ENCODE measurements at regions not wholly inside any gene's neighbourhood (a gene's known extent, or its start where the extent isn't known, plus 50 kb on each side); places are given as distances from the start of the nearest gene placed in this dataset.

GRCh38 chr2:191476901-191477300 lies 201.0 kb upstream of the NABP1 start:
- 96 to 99% methylated on average over 5 of the region's 5 CpGs for WGBS, 2 donors
- ATAC-seq (ENCODE audit: insufficient read depth, low FRiP score) (no peak), DNase-seq (no peak)
- Histone ChIP-seq H3K27me3 (ENCODE audit: control insufficient read depth in 3 of 3, insufficient read depth in 3 of 3, low read length in 2 of 3) (no peaks in the 10 kb centered on the region), H3K9ac (ENCODE audit: insufficient read depth in 1 of 2, low read length in 2 of 2) (no peak overlapping the region), H3K9me3 (ENCODE audit: control insufficient read depth in 4 of 4, insufficient read depth in 3 of 4, low read length in 3 of 4) (peaks cover 0 to 3% (median 2%) of the 10 kb centered on the region in 4 donors), H3K27ac (ENCODE audit: low read depth in 1 of 2, low read length in 1 of 2) (no peak overlapping the region), H3K4me3 (no peak overlapping the region), H3K4me1 (ENCODE audit: control insufficient read depth in 5 of 5, insufficient read depth in 5 of 5, low read length in 5 of 5) (peaks cover 0 to 12% (median 5%) of the 10 kb centered on the region in 5 donors), H3K36me3 (ENCODE audit: control insufficient read depth in 4 of 4, insufficient read depth in 4 of 4, low read length in 4 of 4) (no peaks in the 10 kb centered on the region)
- TF ChIP-seq CTCF (IDR thresholded peaks at IDR 0.05; ENCODE audit: control extremely low read depth, extremely low read depth) = no peak

DNA sequence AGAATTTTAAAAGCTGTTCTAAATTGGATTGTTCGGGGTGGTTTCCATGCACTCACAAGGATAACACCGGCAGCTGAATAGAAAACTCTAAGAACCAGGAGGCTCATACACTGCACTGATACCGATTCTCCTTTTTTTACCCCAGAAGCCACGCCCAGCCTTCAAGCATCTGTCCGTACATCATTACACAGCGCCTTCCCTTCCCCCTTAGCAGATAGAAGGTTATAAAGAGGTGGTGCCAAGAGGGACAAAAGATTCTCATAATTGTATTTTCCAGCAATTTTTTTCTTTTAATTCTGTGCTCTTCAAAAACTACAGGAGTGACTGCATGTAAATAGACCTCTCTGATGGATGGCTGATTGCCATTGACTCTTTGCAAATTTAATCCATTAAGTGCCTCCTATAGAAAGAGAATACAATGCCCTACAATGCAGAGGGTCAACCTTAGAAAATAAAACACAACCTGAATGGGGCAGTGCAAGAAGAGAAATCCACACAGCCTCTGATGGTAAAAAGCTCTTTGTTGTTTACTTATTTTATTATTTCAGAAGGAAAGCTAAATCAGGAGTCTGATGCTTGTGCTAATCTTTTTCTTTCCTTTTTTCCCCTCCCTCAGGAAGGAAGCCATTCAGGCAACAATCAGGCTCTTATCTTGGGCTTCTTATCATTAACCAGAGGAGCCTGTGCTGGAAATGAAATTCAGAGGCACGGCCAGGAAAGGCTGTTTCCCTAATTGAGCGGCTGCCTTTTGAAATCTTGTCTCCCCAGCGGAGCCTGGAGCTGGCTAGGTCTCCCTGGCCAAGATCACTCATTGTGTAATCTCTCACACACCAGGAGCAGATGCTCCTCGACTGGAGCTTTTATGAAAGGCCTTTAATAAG lies 198.9 kb upstream of the NABP1 start:
- no peaks in the 10 kb centered on the region for H3K36me3 ChIP-seq (ENCODE audit: control insufficient read depth in 4 of 4, insufficient read depth in 4 of 4, low read length in 4 of 4)
- H3K4me3 ChIP-seq = no peak overlapping the region
- WGBS, 2 donors = 49 to 53% methylated on average over 10 of the region's 10 CpGs
- H3K9ac ChIP-seq (ENCODE audit: insufficient read depth in 1 of 2, low read length in 2 of 2) = peak overlapping the region in 1 of 2 donors; percentile 7
- TF ChIP-seq CTCF (IDR thresholded peaks at IDR 0.05; ENCODE audit: control extremely low read depth, extremely low read depth) = no peak
- DNase-seq (peak; percentile 67 to 89 (median 81)), ATAC-seq (ENCODE audit: insufficient read depth, low FRiP score) (peak; percentile 86)
- peaks cover 2 to 15% (median 6%) of the 10 kb centered on the region in 4 donors for H3K9me3 ChIP-seq (ENCODE audit: control insufficient read depth in 4 of 4, insufficient read depth in 3 of 4, low read length in 3 of 4)
- H3K27me3 ChIP-seq (ENCODE audit: control insufficient read depth in 3 of 3, insufficient read depth in 3 of 3, low read length in 2 of 3) = no peaks in the 10 kb centered on the region
- peaks cover 0 to 12% (median 5%) of the 10 kb centered on the region in 5 donors for H3K4me1 ChIP-seq (ENCODE audit: control insufficient read depth in 5 of 5, insufficient read depth in 5 of 5, low read length in 5 of 5)
- H3K27ac ChIP-seq (ENCODE audit: low read depth in 1 of 2, low read length in 1 of 2) = no peak overlapping the region

- 23 to 49% methylated on average over 5 of the region's 5 CpGs for WGBS, 2 donors
- no peaks in the 10 kb centered on the region for H3K36me3 ChIP-seq (ENCODE audit: control insufficient read depth in 4 of 4, insufficient read depth in 4 of 4, low read length in 4 of 4)
- peaks cover 2 to 15% (median 6%) of the 10 kb centered on the region in 4 donors for H3K9me3 ChIP-seq (ENCODE audit: control insufficient read depth in 4 of 4, insufficient read depth in 3 of 4, low read length in 3 of 4)
- ATAC-seq (ENCODE audit: insufficient read depth, low FRiP score) = no peak
- no peaks in the 10 kb centered on the region for H3K27me3 ChIP-seq (ENCODE audit: control insufficient read depth in 3 of 3, insufficient read depth in 3 of 3, low read length in 2 of 3)
- no peak overlapping the region for H3K4me3 ChIP-seq
- no peak for TF ChIP-seq CTCF (IDR thresholded peaks at IDR 0.05; ENCODE audit: control extremely low read depth, extremely low read depth)
- H3K4me1 ChIP-seq (ENCODE audit: control insufficient read depth in 5 of 5, insufficient read depth in 5 of 5, low read length in 5 of 5) = peaks cover 0 to 12% (median 5%) of the 10 kb centered on the region in 5 donors
- H3K9ac ChIP-seq (ENCODE audit: insufficient read depth in 1 of 2, low read length in 2 of 2) = peak overlapping the region in 1 of 2 donors; percentile 7
- no peak overlapping the region for H3K27ac ChIP-seq (ENCODE audit: low read depth in 1 of 2, low read length in 1 of 2)
- no peak for DNase-seq
These were observed 198.3 kb upstream of the NABP1 start for GRCh38 chr2:191479680-191480023.
